Germinal center (tissue), 1 donor: ENCODE measurements at regions not wholly inside any gene's neighbourhood (a gene's known extent, or its start where the extent isn't known, plus 50 kb on each side); places are given as distances from the start of the nearest gene placed in this dataset.
"Not testable (repeated sequence)": the region's sequence is repeated elsewhere in the genome, so short reads cannot be mapped to it uniquely, and the experiment has no call there.

Source experiments
- DNase-seq: peaks from one replicate; pipeline ENCODE4 v3.0.0; 2012; ENCODE audit warnings: mixed read lengths, low spot score

DNA sequence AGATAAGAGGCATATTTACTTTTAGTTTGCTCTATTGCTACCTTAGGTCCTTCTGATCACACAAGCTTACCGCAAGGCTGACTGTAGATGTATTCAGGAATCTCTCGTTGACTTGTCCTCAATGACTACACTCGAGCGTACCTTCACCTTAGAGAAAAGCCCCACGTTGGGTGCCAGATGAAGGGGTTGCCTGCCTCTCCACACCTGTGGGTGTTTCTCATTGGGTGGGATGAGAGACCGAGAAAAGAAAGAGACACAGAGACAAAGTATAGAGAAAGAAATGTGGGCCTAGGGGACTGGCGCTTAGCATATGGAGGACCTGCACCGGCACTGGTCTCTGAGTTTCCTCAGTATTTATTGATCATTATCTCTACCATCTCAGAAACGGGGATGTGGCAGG is 51.8 kb downstream of the ASCL4 start:
- no peak for DNase-seq

DNA sequence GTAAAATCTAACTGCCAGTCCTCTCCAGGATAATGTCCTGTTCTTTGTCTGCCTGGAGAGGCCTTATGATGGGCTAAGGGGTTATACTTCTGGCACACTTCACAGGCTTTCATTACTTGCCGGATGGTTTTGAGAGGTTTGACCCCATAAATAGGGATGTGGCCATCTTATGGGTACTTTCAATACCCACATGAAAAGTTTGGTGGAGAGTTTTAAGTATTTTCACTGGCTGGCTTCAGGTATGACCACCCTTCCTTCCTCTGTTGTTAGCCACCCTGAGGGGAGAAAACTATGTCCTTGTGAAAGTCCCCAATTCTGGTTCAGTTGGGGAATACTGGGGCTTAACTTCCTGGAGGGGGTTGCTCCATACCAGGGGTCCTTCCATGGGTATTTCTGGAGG is 54.8 kb downstream of the ASCL4 start:
- no peak for DNase-seq

DNA sequence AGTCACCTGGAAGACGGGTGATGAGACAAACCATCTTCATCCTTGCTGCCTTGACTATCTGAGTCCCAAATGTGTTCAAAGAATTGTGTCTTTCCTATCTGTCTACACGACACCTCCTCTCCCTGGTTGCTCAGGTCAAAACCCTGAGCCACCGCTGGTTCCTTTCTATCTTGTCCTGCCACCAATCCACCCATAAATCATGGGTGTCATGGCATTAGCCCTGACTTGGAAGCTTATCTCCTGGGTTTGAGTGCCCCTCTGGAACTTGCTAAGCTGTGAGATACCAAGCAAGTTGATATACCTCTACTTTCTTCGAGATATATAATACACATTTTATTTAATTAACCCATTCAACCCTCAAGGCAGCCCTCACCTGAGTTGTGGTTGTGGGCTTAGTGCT is 57.9 kb downstream of the ASCL4 start:
- no peak for DNase-seq

DNA sequence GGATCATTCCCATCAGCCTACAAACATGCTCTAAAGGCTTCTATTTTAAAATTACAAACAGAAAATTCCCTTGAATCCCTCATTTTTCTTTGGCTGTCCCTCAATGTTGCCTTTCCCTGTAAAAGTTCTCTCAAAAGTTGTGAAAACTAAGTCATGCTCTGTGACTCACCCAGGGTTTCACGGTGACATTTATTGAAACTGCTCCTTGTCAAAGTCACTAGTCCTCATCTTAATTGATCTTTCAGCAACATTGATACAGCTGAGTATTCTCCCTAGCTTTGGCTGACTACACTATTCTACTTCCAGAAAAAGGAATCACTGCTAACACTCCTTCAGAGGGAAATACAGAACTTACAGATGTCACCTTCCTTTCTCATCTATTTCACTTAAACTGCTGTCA is 65.7 kb downstream of the ASCL4 start:
- no peak for DNase-seq

DNA sequence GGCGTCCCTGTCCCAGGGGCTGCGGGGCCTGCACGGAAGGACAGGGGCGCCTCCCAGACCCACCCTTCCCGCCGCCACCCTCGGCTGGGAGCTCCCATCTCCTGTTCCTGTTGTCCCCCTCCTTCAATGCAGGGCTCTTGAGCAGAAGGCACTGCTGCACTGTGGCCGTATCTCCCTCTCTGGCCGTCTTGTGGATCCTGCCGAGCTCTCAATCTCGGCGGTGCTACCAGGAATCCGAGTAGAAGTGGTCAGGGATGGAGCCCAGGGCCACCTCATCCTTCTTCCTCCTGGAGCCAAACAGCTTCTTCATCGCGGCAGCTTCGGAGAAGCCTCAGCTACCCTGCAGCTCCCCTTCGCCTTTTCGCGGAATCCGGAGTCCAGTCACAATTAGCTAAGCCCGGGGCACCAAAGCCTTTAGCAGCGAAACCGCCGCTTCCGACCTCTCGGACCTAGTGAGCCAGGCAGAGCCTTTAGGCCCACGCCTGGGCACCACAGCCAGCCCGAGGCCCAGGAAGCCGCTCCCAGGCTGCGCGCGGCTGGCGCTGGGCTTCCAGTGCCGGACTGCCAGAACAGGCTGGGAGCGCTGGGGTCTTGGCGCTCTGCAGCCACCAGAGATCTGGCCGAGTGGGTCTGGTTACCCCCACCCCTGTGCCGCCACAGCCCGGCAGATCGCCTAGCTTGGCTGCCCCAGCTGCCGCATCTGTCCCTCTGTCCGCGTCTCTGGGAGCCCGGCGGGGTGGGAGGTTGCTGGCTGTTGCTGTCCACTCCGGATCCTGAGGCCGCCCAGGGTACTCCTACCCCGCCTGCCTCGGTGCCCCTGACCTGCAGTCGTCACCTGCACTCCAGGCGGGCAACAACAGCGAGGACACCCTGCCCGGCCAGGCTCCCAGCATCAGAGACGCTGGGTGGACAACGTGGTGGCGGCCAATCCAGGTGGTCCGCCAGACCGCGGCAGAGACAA is 69.1 kb downstream of the ASCL4 start:
- no peak for DNase-seq

DNA sequence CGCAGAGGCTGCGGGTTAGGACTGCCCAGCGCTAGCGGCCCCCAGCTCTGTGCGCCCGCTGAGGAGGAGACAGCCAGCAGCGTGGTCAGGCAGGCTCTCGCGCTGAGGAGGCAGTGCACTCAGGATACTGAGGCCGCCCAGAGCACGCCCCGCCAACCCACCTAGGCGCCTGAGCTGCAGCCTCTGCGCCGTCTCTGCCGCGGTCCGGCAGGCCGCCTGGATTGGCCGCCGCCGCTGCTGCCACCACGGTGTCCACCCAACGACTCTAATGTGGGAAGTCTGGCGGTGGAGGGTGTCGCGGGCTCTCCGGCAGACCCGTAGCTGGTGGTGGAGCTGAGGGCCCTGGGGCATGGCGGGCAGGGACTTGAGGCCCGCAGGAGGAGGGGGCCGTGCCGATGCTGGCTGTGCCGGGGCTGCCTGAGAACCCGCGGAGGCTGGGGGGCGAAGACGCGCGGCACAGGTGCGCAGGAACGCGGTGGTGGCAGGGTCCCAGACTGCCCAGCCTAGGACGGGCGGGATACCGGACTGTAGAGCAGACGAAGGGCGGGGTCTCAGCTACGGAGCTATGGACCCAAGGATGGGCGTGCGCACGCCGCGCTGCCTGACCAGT is 69.9 kb downstream of the ASCL4 start:
- no peak for DNase-seq

DNA sequence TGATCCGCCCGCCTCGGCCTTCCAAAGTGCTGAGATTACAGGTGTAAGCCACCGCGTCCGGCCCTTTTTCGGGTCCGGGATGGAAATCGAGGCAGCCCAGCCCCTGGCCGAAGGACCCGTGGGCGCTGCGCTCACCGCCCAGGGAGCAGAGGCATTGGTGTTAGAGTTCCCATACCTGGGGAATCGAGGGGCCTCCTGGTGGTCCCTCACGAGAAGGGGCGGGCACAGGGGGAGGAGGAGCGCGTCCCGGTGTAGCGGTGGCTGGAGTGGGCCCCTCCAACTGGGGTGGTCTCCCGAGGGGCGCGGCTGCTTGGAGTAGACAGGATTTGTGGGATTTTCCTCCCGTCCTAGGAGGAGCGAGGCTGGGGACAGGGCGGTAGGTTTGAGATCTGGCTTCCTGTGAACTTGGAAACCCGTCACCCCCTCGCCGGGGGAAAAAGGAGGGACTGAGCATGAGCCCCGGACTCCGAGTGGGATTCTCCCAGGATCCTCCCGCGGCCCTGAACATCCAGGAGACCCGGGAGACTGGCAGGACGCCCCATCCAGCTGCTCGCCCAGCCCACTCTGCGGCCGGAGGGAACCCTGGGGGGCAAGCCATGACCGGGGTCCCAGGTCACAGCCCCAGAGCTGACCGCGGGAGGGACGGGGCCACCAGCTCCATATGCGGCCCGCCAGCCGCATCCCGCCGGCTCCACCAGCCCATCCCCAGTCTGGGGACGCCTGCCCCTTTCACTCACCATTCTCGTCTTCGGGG is 70.9 kb downstream of the ASCL4 start:
- DNase-seq: no peak

DNA sequence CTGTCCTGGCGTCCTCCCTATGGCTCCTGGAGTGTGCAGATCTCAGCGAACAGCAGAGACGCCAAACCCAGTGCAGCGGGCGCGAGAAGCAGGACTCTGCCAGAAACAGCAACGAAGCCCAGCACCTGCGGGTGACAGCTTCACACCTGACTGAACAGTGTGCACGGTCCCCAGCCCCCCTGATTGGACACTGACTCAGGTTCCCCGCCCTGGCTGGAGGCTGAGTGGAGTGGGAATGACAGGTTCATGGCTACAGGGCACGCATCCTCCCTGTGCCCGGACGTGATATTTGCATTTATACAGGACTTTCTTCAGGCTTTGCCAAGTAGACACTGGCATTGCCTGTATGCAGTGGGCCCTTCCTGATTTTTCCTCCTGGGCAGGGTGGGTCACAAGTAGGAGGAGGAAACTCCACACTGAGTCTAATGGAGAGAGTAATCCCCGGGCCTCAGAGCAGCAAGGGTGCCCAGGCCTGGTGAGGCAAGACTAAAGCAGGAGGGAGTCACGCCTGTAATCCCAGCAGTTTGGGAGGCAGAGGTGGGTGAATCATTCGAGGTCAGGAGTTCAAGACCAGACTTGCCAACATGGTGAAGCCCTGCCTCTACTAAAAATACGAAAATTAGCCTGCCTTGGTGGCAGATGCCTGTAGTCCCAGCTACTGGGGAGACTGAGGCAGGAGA is 71.6 kb downstream of the ASCL4 start:
- DNase-seq: no peak

DNA sequence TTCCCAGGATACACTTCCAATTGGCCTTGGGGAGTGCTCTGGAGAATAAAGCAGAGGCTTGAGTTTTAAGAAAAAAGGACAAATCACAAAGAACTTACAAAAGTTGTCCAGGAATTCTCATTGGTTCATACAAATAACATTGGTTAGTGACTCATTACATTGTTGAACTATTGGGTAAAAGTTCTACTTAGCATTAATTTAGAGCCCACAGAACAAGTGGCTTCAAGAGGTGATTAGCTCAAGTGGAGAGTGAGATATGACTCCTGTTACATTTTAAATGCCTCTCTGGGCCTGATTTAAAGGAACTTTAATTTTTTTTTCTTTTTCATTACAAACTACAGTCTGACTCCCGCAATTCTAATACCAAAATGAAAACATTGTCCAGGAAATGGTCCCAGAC is 72.9 kb downstream of the ASCL4 start:
- DNase-seq: no peak

DNA sequence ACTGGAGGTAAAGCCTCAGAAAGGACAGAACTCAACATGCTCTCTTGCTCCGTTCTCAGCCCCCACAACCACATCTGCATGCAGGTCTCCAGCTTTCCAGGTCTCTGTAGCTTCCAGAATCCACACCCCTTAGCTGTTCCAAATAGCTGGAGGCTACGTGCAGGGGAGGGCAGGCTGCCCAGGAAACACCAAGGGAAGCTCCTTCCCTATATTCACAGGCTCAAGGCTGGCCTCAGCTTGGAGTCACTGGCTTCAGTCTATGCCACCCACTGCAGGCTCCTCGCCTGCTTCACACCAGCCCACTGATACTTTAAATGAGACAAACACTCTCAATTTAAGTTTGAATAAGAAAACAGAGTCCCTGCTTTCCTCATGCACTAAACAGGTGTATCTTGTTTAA is 73.3 kb downstream of the ASCL4 start:
- DNase-seq: no peak

DNA sequence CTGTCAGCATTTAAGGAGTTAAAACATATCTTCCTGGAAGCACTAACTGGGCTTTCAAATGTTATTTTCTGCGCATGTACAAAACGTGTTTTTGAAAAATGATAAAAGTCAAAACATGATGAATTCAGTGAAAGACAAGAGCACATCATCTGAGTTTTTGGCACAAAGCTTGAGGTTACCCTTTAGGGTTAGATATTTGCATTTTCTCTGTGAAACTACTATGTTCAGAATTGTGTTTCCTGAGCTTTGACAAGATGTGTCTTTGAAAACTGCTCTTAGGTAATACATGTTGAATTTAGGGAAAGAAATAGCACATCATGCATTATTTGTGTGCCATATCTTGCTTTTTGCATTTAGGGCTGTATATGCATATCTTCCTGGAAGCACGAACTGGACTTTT is 79.0 kb downstream of the ASCL4 start:
- no peak for DNase-seq

DNA sequence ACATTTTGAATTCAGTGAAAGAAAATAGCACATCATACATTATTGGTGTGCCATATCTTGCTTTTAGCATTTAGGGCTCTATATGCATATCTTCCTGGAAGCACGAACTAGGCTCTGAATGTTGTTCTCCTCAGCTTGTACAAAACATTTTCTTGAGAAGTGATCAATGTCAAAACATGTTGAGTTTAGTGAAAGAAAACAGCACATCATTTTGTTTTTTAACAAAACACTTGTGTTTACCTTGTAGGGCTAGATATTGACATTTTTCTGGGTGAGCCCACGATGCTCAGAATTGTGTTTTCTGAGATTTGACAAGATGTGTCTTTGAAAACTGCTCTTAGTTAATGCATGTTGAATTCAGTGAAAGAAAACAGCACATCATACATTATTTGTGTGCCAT is 81.0 kb downstream of the ASCL4 start:
- no peak for DNase-seq

DNA sequence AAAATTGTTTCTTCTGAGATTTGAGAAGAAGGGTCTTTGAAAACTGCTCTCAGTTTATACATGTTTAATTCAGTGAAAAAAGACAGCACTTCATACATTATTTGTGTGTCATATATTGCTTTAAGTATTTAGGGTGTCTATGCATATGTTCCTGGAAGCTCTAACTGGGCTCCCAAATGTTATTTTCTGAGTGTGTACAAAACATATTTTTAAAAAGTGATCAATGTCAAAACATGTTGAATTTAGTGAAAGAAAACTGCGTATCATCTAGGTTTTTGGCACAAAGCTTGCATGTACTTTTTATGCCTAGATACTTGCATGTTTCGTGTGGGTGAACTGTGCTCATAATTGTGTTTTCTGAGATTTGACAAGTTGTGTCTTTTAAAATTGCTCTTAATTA is 81.6 kb downstream of the ASCL4 start:
- no peak for DNase-seq

DNA sequence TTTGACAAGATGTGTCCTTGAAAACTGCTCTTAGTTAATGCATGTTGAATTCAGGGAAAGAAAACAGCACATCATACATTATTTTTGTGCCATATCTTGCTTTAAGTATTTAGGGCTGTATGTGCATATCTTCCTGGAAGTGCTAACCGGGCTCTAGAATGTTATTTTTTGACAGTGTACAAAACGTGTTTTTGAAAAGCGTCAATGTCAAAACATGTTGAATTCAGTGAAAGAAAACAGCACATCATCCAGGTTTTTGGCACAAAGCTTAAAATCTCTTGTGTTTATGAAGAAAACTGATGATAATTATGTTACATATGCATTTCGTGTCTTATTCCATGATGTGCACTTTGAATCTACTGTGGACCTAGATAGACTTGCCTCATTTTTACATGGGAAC is 82.7 kb downstream of the ASCL4 start:
- no peak for DNase-seq

DNA sequence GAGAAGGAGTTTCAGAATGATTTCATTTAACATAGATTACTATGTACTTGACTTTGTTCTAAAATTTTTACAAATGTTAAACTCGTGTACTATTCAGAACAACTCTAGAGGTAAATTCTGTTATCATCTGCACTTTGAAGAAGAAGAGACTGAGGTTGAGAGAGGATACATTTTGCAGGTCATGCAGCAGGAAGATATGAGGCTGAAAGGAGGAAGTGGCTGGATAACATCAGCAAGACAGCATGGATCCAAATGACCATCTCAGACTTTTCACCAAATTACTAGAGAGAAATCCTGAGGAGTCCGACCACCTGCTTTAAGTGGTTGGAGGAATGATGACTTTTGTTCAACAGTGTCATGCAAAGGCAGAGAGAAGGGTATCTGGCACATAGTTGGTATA is 84.9 kb downstream of the ASCL4 start:
- DNase-seq: no peak

DNA sequence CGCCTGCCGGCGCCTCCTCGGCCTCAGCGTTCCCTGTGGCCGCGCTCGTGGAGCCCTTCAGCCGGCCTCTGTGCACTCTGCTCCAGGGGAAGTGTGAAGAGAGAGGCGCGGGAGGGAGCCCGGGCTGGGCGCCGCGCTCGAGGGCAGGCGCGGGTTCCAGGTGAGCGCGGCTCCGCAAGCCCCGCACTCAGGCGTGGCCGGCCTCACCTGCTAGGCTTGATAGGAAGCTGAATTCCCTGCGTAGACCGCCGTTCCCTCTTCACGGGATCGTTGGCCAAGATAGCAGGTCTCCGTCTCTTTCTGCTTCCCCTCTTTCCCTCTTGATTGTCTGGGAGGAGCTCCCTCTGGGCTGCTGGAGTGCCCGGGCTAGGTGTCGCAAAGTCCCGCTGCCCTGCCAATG is 89.7 kb downstream of the ASCL4 start:
- DNase-seq: no peak

DNA sequence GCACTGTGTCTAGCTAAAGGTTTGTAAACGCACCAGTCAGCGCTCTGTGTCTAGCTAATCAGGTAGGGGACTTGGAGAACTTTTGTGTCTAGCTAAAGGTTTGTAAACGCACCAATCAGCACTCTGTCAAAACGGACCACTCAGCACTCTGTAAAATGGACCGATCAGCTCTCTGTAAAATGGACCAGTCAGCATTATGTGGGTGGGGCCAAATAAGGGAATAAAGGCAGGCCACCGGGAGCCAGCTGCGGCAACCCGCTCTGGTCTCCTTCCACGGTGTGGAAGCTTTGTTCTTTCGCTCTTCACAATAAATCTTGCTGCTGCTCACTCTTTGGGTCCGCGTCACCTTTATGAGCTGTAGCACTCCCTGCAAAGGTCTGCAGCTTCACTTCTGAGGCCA is 90.2 kb downstream of the ASCL4 start:
- DNase-seq: not testable (repeated sequence)

DNA sequence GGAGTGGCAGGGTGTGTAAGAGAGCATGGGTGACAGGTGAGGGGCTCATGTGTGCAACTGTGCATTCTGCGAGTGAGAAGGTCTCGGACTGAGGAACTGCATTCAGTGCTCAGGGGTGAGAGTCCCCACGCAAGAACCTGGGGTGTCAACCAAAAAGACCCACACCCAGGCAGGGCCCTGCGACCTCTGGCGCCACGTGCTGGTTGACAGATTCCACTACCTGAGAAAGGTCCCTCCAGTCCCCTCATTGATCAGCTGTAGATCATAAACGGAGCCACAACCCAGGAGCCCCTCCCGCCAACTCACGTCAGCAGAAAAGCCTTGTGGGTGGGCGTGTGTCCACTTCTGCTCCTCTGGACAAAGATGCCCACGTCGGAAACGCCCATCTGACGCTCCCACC is 98.7 kb downstream of the ASCL4 start:
- DNase-seq: no peak

DNA sequence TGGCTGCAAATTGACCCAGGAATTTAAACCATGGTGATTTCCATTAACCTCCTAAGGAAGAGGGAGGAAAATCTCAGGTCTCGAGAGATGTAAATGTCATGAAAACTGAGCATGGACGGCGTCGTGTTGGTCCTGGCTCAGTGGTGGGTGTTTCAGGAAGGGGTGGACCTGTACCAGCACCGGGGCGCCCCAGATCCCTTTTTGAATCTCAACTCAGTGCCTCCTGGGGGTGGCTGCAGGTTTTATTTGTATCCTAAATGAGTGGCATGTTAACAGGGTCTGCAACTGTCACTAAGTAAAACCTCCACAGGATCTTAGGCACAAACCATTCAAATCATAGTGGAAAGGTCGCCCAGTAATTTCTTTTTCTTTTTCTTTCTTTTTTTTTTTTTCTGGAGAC is 101.3 kb downstream of the ASCL4 start:
- peak; percentile 8 for DNase-seq

DNA sequence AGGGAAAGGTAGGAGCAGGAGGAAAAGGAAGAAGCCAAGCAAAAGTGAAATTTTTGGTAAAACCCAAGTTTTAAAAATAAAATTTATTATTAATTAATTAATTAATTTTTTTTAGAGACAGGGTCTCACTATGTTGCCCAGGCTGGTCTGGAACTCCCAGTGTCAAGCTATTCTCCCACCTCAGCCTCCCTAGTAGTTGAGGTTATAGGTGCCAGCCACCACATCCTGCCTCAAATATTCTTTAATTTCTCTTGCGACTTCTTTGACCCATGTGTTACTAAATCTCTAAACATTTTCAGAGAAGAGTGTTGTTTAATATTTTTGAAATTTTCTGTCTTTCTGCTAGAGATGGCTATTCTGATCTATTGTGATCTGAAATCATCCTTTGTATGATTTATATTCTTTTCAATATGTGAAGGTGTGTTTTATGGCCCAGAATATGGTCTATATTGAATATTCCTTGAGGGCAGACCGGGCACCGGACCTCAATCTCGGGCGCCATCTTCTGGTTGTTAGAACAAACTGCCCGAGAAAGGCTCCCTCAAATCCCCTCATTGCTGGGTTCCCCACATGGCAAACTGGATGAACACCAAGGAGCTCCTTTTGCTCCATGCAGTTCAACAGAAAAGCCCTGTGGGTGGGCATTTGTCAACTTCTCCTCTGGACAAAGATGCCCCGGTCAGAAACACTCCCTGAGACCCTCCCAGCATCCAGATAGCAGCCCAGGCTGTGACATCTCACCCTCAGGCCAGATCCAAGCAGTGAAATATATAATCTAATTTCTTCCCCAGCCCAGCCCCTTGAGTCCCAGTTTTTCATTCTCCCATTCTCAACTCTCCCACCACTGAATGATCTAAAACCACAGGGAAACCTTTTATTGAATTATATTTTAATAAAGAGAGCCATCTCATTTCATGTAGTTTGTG is 110.5 kb downstream of the ASCL4 start:
- peak; percentile 57 for DNase-seq

DNA sequence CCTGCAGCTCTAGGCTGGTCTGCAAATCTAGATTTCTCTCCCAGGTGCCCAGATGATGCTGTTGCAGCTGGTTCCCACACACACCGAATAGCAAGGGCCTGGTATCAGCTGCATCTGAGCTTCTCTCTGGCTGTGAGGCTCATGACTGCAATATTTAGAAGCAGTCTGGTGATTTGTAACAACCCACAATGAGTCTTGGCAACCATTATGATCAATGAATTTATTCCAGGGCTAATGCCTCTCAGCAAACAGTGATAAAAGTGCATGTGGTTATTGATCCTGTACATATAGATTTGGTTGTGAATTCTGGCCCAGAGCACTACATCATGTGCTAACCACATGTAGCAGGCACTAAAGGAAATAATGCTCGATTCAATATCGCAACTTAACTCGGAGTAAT is 114.3 kb downstream of the ASCL4 start:
- DNase-seq: no peak
